ENCODE measurements at regions not wholly inside any gene's neighbourhood (a gene's known extent, or its start where the extent isn't known, plus 50 kb on each side); places are given as distances from the start of the nearest gene placed in this dataset.
"Not testable (repeated sequence)": the region's sequence is repeated elsewhere in the genome, so short reads cannot be mapped to it uniquely, and the experiment has no call there.

GRCh38 chr2:47697681-47698435 is 85.1 kb upstream of the MSH6 start:
- TF ChIP-seq, protein P1, sequence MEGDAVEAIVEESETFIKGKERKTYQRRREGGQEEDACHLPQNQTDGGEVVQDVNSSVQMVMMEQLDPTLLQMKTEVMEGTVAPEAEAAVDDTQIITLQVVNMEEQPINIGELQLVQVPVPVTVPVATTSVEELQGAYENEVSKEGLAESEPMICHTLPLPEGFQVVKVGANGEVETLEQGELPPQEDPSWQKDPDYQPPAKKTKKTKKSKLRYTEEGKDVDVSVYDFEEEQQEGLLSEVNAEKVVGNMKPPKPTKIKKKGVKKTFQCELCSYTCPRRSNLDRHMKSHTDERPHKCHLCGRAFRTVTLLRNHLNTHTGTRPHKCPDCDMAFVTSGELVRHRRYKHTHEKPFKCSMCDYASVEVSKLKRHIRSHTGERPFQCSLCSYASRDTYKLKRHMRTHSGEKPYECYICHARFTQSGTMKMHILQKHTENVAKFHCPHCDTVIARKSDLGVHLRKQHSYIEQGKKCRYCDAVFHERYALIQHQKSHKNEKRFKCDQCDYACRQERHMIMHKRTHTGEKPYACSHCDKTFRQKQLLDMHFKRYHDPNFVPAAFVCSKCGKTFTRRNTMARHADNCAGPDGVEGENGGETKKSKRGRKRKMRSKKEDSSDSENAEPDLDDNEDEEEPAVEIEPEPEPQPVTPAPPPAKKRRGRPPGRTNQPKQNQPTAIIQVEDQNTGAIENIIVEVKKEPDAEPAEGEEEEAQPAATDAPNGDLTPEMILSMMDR (IDR thresholded peaks at IDR 0.05), result not testable (repeated sequence)
- not testable (repeated sequence) for TF ChIP-seq POLR2A (IDR thresholded peaks at IDR 0.05)
